ENCODE measurements at regions not wholly inside any gene's neighbourhood (a gene's known extent, or its start where the extent isn't known, plus 50 kb on each side); places are given as distances from the start of the nearest gene placed in this dataset.

DNA sequence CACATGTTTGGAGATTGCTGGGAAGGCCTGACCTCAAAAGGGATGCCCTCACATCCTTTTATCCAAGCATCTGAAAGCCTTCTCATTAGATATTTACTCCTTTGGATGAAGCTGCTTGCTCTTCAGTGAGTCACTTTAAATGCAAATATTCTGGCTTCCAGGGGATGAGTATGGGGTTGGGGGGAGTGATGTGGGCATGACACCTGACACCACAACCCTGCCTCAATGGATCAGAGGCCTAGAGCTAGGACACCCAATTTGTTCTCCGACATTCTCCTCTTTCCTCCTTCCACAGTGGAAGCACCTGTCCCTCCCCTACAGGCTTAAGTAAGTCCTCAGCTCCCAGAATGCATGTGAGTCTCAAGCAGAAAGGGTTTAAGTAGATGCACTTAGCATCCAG lies 238.3 kb downstream of the OMA1 start:
- TF ChIP-seq POLR2AphosphoS5 (IDR thresholded peaks at IDR 0.05): no peak
- TF ChIP-seq, protein P1, sequence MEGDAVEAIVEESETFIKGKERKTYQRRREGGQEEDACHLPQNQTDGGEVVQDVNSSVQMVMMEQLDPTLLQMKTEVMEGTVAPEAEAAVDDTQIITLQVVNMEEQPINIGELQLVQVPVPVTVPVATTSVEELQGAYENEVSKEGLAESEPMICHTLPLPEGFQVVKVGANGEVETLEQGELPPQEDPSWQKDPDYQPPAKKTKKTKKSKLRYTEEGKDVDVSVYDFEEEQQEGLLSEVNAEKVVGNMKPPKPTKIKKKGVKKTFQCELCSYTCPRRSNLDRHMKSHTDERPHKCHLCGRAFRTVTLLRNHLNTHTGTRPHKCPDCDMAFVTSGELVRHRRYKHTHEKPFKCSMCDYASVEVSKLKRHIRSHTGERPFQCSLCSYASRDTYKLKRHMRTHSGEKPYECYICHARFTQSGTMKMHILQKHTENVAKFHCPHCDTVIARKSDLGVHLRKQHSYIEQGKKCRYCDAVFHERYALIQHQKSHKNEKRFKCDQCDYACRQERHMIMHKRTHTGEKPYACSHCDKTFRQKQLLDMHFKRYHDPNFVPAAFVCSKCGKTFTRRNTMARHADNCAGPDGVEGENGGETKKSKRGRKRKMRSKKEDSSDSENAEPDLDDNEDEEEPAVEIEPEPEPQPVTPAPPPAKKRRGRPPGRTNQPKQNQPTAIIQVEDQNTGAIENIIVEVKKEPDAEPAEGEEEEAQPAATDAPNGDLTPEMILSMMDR (IDR thresholded peaks at IDR 0.05): no peak
- no peak for TF ChIP-seq POLR2A (IDR thresholded peaks at IDR 0.05)
